GM21737 (cell line): ENCODE measurements at regions not wholly inside any gene's neighbourhood (a gene's known extent, or its start where the extent isn't known, plus 50 kb on each side); places are given as distances from the start of the nearest gene placed in this dataset.
"Not testable (repeated sequence)": the region's sequence is repeated elsewhere in the genome, so short reads cannot be mapped to it uniquely, and the experiment has no call there.

ENCODE experiments used
- ATAC-seq: cut with Tn5 transposase; IDR thresholded peaks from one replicate; pipeline ENCODE4 v1.9.1; 2021; ENCODE audit warnings: mild to moderate bottlenecking, moderate library complexity; ENCODE audit not compliant: unreplicated experiment

DNA sequence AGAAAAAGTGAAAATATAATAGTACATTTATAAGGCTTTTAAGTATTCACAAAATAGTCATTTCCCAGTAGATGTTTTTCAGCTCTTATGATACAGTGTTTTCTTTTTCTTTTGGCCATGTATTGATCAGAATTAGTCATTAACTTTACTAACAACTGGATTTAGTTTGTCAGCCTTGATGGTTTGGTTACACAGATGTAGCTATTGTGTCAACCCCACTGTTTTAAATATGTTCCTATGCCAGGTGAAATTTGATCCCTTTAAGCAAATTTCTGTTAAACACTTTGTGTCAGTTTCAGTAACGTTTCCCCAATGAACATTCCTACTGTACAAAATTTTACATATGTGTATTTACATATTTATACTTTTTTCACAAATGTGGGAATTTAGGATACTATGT, 261.5 kb upstream of the STARD13 start:
- no peak for ATAC-seq

- ATAC-seq = no peak
These were observed 262.5 kb upstream of the STARD13 start for GRCh38 chr13:33548069-33548468.

DNA sequence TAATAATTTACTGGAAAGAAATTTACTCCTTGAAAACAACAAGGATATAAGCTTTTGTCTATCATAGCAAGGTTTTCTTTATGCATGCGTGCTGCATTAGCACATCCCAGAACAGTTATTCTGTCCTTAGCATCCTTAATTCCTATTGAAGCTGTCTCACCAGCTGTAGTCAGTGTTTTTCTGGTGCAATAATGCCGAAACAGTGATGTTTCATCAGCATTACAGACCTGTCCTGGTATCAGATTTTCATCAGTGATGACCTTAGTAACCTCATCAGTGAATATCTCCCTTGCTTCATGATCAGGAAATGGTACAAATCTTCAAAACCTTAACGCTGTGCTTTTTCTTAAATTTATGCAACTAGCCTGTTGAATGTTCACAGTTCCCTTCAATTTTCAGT, 264.7 kb upstream of the STARD13 start:
- ATAC-seq = no peak

DNA sequence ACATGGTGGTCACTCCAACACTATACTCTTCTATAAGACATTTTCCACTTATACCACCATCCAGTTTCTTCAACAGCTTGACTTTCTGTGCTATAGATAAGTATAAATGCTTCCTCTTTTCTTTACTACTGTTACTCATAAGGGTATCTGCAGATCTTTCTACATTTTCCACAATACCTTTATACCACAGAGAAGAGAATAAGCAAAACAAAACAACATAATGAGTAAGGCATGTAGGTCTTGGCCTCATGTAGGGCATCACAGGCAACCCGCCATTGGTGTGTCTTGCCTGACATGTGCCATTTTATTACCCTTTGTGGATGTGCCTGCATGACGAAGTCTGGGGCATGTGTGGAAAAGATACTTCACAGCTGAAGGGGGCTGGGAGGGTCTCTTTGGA, 265.3 kb upstream of the STARD13 start:
- no peak for ATAC-seq

DNA sequence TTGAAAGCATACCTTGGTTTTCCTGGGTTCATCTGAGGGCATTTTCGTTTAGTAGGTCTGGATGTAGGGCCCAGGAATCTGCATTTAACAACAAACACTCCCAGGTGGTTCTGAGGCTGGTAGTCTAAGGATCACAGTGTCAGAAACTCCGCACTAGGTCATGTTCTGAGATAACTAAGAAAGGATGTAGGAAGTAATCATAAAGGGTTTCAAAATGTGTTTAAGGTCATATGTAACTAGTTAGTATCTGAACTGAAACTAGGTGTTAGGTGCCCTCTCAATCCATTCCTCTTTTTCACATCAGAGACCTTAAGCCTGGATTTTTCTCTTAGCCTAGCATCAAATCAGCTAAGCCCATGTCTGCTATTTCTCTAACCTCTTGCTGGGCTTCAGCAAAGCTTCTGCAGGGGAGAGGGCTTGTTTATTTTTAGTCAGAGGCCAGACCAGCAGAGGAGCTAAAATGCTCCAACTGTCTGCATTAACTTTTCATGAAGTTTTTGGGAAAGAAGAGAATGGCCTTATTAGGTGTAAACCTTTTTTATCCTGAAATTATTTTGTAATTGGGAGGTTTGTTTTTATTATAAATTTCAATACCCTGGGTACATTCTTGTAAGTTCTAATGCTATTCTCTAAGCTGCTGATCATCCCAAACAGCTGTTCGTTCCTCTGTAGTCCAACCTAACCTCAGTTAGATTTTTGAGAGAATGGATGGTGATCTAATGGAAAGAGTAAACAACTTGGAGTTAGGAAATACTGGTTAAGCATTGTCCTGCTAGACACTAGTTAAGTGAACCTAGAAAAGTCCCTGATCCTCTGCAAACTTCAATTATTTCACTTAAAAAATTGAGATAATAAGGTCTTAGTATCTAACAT, 262.8 kb upstream of the RFC3 start:
- ATAC-seq = peak; percentile 85

GRCh38 chr13:33556828-33557227, 261.1 kb upstream of the RFC3 start:
- ATAC-seq = no peak

GRCh38 chr13:33560726-33561125, 257.2 kb upstream of the RFC3 start:
- no peak for ATAC-seq

DNA sequence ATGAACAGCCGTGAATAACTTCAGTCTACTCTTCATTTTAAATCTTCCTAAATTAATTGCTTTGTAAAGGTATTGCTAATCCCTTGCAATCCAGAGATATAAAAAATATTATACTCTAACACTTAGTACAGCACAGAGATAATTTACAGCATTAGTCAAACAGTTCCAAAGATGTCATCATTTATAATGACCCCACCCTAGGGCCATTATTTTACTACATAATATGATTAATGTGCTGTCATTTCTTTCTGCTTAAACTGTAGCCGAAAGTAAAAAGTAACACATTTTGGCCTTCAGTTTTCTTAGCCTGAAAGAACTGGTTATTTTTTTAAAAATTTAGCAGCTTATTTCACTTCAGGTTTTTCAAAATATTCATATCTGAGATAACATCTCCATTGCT, 256.3 kb upstream of the RFC3 start:
- no peak for ATAC-seq

GRCh38 chr13:33571618-33572017, 246.3 kb upstream of the RFC3 start:
- peak; percentile 74 for ATAC-seq

GRCh38 chr13:33572322-33572721, 245.6 kb upstream of the RFC3 start:
- ATAC-seq = not testable (repeated sequence)

DNA sequence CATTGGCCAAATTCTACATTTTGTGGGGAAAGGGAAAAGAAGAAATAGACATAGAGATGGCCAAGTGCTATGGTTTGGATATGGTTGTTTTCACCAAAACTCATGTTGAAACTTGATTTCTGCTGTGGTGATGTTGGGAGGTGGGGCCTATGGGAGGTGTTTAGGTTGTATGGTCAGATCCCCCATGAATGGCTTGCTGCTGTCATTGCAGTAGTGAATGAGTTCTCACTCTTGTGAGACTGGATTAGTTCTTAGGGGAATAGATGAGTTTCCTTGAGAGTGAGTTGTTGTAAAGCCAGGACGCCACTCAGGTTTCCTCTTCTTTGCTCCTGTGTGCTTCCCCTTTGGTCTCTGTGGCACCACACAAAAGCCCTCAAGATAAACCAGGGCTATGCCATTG, 242.6 kb upstream of the RFC3 start:
- no peak for ATAC-seq

- ATAC-seq = no peak
These were observed 240.9 kb upstream of the RFC3 start for GRCh38 chr13:33577007-33577406.

DNA sequence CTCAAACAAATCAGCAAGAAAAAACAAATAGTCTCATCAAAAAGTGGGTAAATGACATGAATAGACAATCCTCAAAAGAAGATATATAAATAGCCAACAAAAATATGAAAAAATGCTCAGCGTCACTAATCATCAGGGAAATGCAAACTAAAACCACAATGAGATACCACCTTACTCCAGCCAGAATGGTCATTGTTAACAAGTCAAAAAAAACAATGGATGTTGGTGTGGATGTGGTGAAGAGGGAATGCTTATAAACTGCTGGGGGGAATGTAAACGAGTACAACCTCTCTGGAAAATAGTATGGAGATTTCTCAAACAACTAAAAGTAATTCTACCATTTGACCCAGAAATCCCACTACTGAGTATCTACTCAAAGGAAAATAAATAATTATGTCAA, 239.2 kb upstream of the RFC3 start:
- no peak for ATAC-seq

- no peak for ATAC-seq
These were observed 235.8 kb upstream of the RFC3 start for GRCh38 chr13:33582121-33582520.

- ATAC-seq = no peak
These were observed 234.6 kb upstream of the RFC3 start for GRCh38 chr13:33583398-33583797.

DNA sequence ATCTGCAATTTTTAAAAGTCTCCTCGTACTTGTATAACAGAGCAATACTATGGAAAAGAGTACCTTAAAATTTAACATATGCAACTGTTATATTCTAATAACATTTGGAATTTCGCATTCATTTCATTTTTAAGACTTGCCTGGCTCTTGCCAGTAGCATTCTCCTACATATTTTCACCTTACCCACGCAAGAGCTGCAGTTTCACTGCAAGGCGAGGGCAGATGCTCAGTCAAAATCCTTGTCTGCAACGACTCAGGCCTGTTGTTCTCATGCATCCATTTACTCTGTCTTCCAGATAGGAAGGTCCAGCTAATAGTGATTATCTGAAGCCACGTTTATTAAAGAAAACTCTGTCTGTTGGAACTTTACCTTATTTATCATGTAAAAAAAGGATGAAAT, 227.0 kb upstream of the RFC3 start:
- ATAC-seq = no peak

DNA sequence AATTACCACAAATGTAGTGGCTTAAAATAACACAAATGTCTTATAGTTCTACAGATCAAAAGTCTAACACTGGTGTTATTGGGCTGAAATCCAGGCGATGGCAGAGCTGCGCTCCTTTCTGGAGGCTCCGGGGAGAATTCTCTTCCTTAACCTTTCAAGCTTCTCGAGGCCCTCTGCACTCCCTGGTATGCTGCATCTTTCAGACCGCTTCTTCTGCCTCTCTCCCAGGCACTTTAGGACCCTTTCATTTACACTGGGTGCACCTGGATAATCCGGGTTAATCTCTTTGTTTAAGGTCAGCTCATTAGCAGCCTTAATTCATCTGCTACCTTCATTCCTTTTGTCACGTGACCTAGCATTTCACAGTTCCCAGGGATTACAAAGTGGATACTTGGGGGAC, 211.3 kb upstream of the RFC3 start:
- ATAC-seq = no peak

GRCh38 chr13:33610438-33611120, 207.4 kb upstream of the RFC3 start:
- ATAC-seq = no peak

- ATAC-seq = no peak
These were observed 206.7 kb upstream of the RFC3 start for GRCh38 chr13:33611121-33611805.

DNA sequence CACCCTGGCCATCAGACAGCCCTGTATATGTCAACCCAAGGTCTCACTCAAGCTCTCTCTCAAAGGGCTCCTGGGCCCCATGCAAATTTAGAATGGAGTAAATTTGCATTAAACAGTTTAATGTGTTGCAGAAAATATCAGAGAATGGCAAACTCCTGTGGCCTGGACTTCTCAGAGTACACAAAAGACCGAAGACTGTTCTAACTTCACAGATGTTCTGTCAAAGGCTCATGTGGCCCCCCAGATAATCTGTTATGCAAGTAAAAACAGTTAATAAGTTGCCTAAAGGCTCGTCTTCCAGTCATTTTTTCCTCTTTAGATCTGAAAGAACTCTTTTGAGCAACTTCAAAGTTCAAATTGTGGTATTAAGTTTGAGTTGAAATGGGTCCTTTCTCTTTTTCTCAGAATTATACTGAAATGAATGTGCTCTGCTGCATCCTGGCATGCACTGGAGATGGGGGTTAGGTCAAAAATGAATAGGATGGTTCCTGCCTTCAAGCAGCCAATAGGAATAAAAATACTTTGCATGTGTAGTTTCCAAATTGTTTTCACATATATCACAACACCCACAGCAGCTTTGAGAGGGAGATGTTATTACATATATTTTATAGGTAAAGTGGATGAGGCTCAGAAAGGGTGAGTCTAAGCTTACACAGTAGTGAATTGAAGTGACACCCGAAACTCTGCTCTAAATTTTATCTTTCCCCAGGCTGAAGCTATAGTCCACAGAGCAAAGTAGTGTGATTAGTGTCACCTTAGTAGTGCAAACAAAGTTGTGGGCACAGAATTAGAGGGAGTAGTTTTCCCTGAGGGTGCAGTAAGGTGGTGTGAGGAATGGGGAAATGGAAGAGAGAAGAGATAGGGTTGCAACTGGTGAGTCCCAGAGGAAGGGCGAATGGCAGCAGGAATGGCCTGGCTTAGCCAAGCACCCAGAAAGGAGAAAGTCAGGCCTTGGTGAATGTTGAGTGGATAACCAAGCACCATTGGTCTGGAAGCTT, 205.0 kb upstream of the RFC3 start:
- ATAC-seq = peak; percentile 55

DNA sequence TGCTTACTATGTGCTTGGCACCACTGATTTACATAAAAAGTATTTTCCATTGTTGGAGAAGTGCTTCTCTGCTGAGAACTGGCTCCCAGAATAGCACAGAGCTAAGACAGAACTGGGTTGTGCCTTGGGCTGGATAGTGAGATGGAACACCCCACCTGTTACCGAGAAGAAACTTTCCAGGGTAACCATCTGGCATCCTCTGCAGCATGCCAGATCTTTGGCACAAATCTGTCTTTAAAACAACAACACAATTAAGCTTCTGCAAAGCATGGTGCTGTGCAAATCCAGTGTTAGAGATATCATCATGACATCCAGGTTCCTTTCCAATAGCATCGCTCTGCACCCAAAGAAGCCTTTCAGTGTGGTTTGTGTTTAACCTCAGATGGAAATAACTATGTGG, 202.5 kb upstream of the RFC3 start:
- no peak for ATAC-seq
